ENCODE measurements at regions not wholly inside any gene's neighbourhood (a gene's known extent, or its start where the extent isn't known, plus 50 kb on each side); places are given as distances from the start of the nearest gene placed in this dataset.

GRCh38 chr1:70809069-70809468, 238.5 kb downstream of the PTGER3 start:
- Histone ChIP-seq H3K27ac (ENCODE audit: control insufficient read depth, insufficient read depth, low read length) (no peak overlapping the region), H3K4me1 (ENCODE audit: control insufficient read depth, extremely low read depth, insufficient read depth, low read length) (no peaks in the 10 kb centered on the region), H2AFZ (ENCODE audit: control insufficient read depth, low read length) (no peak overlapping the region), H3K9me3 (ENCODE audit: control insufficient read depth, low read depth, low read length) (peaks cover 5% of the 10 kb centered on the region), H3K9ac (ENCODE audit: control insufficient read depth, extremely low read depth, insufficient read depth, low read length) (no peak overlapping the region), H3K36me3 (ENCODE audit: control insufficient read depth in 2 of 2, extremely low read depth in 1 of 2, insufficient read depth in 2 of 2, low read length in 2 of 2) (no peaks in the 10 kb centered on the region), H3K4me2 (ENCODE audit: control insufficient read depth, extremely low read depth, insufficient read depth, low read depth, low read length) (no peak overlapping the region), H3K27me3 (ENCODE audit: control insufficient read depth, extremely low read depth, insufficient read depth, low read length) (no peaks in the 10 kb centered on the region), H3K79me2 (ENCODE audit: control insufficient read depth, insufficient read depth, low read length) (no peaks in the 10 kb centered on the region), H3K4me3 (ENCODE audit: control insufficient read depth in 2 of 3, extremely low read depth in 1 of 3, insufficient read depth in 2 of 3, low read depth in 1 of 3, low read length in 3 of 3) (no peak overlapping the region), H4K20me1 (ENCODE audit: control insufficient read depth, extremely low read depth, insufficient read depth, low read length) (no peaks in the 10 kb centered on the region), H3K9me1 (ENCODE audit: control insufficient read depth, extremely low read depth, insufficient read depth, low read length) (no peaks in the 10 kb centered on the region)
- dilution Hi-C loops (cut with MboI; ENCODE audit: extremely low pct_ligation_motif_present, low sequenced_read_pairs): no loop called here
- FAIRE-seq (no peak), DNase-seq (ENCODE audit: low read depth, low spot score) (no peak)
- TF ChIP-seq CTCF (optimal IDR thresholded peaks at IDR 0.05 in 1 of 3, IDR thresholded peaks at IDR 0.05 in 1 of 3, conservative IDR thresholded peaks at IDR 0.05 in 1 of 3; ENCODE audit: extremely low read depth in 1 of 3, insufficient read depth in 2 of 3, low read length in 3 of 3) (no peak), EZH2 (IDR thresholded peaks at IDR 0.05; ENCODE audit: low read length) (no peak)

- no peaks in the 10 kb centered on the region for H3K9me3 ChIP-seq (ENCODE audit: control insufficient read depth, low read depth, low read length)
- H3K4me3 ChIP-seq (ENCODE audit: control insufficient read depth in 2 of 3, extremely low read depth in 1 of 3, insufficient read depth in 2 of 3, low read depth in 1 of 3, low read length in 3 of 3): no peak overlapping the region
- H3K27me3 ChIP-seq (ENCODE audit: control insufficient read depth, extremely low read depth, insufficient read depth, low read length): no peaks in the 10 kb centered on the region
- no peaks in the 10 kb centered on the region for H4K20me1 ChIP-seq (ENCODE audit: control insufficient read depth, extremely low read depth, insufficient read depth, low read length)
- dilution Hi-C loops (cut with MboI; ENCODE audit: extremely low pct_ligation_motif_present, low sequenced_read_pairs): no loop called here
- TF ChIP-seq CTCF (optimal IDR thresholded peaks at IDR 0.05 in 1 of 3, IDR thresholded peaks at IDR 0.05 in 1 of 3, conservative IDR thresholded peaks at IDR 0.05 in 1 of 3; ENCODE audit: extremely low read depth in 1 of 3, insufficient read depth in 2 of 3, low read length in 3 of 3): no peak
- TF ChIP-seq EZH2 (IDR thresholded peaks at IDR 0.05; ENCODE audit: low read length): no peak
- no peaks in the 10 kb centered on the region for H3K4me1 ChIP-seq (ENCODE audit: control insufficient read depth, extremely low read depth, insufficient read depth, low read length)
- no peaks in the 10 kb centered on the region for H3K79me2 ChIP-seq (ENCODE audit: control insufficient read depth, insufficient read depth, low read length)
- FAIRE-seq: no peak
- no peak overlapping the region for H3K27ac ChIP-seq (ENCODE audit: control insufficient read depth, insufficient read depth, low read length)
- no peak overlapping the region for H2AFZ ChIP-seq (ENCODE audit: control insufficient read depth, low read length)
- H3K9me1 ChIP-seq (ENCODE audit: control insufficient read depth, extremely low read depth, insufficient read depth, low read length): no peaks in the 10 kb centered on the region
- DNase-seq (ENCODE audit: low read depth, low spot score): no peak
- H3K4me2 ChIP-seq (ENCODE audit: control insufficient read depth, extremely low read depth, insufficient read depth, low read depth, low read length): no peak overlapping the region
- H3K36me3 ChIP-seq (ENCODE audit: control insufficient read depth in 2 of 2, extremely low read depth in 1 of 2, insufficient read depth in 2 of 2, low read length in 2 of 2): no peaks in the 10 kb centered on the region
- no peak overlapping the region for H3K9ac ChIP-seq (ENCODE audit: control insufficient read depth, extremely low read depth, insufficient read depth, low read length)
Measured at GRCh38 chr1:70811815-70812214, 235.8 kb downstream of the PTGER3 start.
